GM23248 (cell line): ENCODE measurements at regions not wholly inside any gene's neighbourhood (a gene's known extent, or its start where the extent isn't known, plus 50 kb on each side); places are given as distances from the start of the nearest gene placed in this dataset.

Experiments used
- EZH2 ChIP-seq: fragments of 200-600 bp; sonication (generic); IDR thresholded peaks from 2 replicates; pipeline ENCODE4 v1.6.1; 2018; ENCODE audit warnings: antibody characterized with exemption, mild to moderate bottlenecking; ENCODE audit not compliant: insufficient read depth, poor library complexity, severe bottlenecking
- EZH2phosphoT487 ChIP-seq: fragments of 200-600 bp; sonication (generic); IDR thresholded peaks from 2 replicates; pipeline ENCODE4 v1.6.1; 2018; ENCODE audit warnings: antibody characterized with exemption, moderate library complexity, mild to moderate bottlenecking, low read depth; ENCODE audit not compliant: insufficient read depth

DNA sequence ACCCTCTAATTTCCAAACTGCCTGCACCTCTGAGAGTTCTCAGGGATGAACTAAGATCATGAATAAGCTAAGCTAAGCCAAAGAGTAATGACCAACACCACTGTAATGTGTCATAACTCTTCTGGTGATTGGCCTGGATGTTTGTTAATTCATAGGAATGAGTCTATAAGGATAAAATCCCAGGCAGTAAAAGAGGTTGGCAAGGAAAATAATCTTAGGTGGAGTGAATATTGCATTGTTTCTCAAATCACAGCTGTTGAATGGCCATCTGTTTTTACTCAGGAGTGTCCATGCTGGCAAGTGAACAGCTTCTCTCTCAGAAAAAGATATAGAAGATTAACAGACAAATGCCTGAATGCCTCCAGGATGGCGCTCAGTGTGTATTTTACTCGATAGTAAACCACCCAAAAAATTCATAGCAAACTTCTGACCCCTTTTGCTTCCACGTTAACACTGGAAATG is 60.8 kb upstream of the GLS start:
- TF ChIP-seq EZH2 (no peak), EZH2phosphoT487 (no peak)
